ENCODE measurements at regions not wholly inside any gene's neighbourhood (a gene's known extent, or its start where the extent isn't known, plus 50 kb on each side); places are given as distances from the start of the nearest gene placed in this dataset.
"Not testable (repeated sequence)": the region's sequence is repeated elsewhere in the genome, so short reads cannot be mapped to it uniquely, and the experiment has no call there.

- no peak for DNase-seq
These were observed 63.7 kb upstream of the SYT4 start for GRCh38 chr18:43341014-43341413.

GRCh38 chr18:43350176-43350575 lies 72.9 kb upstream of the SYT4 start:
- no peak for DNase-seq

- DNase-seq = no peak
These were observed 87.2 kb upstream of the SYT4 start for GRCh38 chr18:43364535-43364934.

GRCh38 chr18:43367895-43368294 lies 90.6 kb upstream of the SYT4 start:
- DNase-seq = no peak

- DNase-seq = not testable (repeated sequence)
These were observed 92.0 kb upstream of the SYT4 start for GRCh38 chr18:43369311-43369710.

GRCh38 chr18:43372773-43373172 lies 95.5 kb upstream of the SYT4 start:
- no peak for DNase-seq

- DNase-seq = no peak
These were observed 102.9 kb upstream of the SYT4 start for GRCh38 chr18:43380104-43380672.

GRCh38 chr18:43382641-43383403 lies 105.5 kb upstream of the SYT4 start:
- DNase-seq = no peak

GRCh38 chr18:43389163-43389562 lies 111.9 kb upstream of the SYT4 start:
- DNase-seq = no peak

GRCh38 chr18:43392168-43392567 lies 114.9 kb upstream of the SYT4 start:
- DNase-seq = no peak

GRCh38 chr18:43393174-43393573 lies 115.9 kb upstream of the SYT4 start:
- DNase-seq = no peak

- no peak for DNase-seq
These were observed 119.0 kb upstream of the SYT4 start for GRCh38 chr18:43396266-43396665.

- no peak for DNase-seq
These were observed 121.3 kb upstream of the SYT4 start for GRCh38 chr18:43398601-43399000.

- no peak for DNase-seq
These were observed 127.8 kb upstream of the SYT4 start for GRCh38 chr18:43405097-43405496.

- no peak for DNase-seq
These were observed 136.7 kb upstream of the SYT4 start for GRCh38 chr18:43414006-43414405.

- DNase-seq = no peak
These were observed 142.8 kb upstream of the SYT4 start for GRCh38 chr18:43420091-43420490.

- no peak for DNase-seq
These were observed 143.7 kb upstream of the SYT4 start for GRCh38 chr18:43420950-43421349.

- DNase-seq = no peak
These were observed 145.2 kb upstream of the SYT4 start for GRCh38 chr18:43422518-43422917.

- DNase-seq = no peak
These were observed 158.6 kb upstream of the SYT4 start for GRCh38 chr18:43435851-43436250.

GRCh38 chr18:43442131-43442530 lies 164.8 kb upstream of the SYT4 start:
- no peak for DNase-seq

GRCh38 chr18:43442571-43442970 lies 165.3 kb upstream of the SYT4 start:
- no peak for DNase-seq

GRCh38 chr18:43465483-43465882 lies 188.2 kb upstream of the SYT4 start:
- DNase-seq = no peak

GRCh38 chr18:43471873-43472272 lies 194.6 kb upstream of the SYT4 start:
- DNase-seq = no peak

- no peak for DNase-seq
These were observed 203.8 kb upstream of the SYT4 start for GRCh38 chr18:43481069-43481468.

GRCh38 chr18:43482136-43482535 lies 204.8 kb upstream of the SYT4 start:
- DNase-seq = no peak

Measured in stimulated activated CD8-positive, alpha-beta memory T cell treated with anti-CD3 and anti-CD28 coated beads, Interleukin-4, amount 100 ng/mL, for 48 hours (primary cell).